Hypothalamus (tissue), 51 donors: ENCODE measurements at regions not wholly inside any gene's neighbourhood (a gene's known extent, or its start where the extent isn't known, plus 50 kb on each side); places are given as distances from the start of the nearest gene placed in this dataset.
"Not testable (repeated sequence)": the region's sequence is repeated elsewhere in the genome, so short reads cannot be mapped to it uniquely, and the experiment has no call there.

Experiments used
- DNase-seq, 51 donors: peaks; one replicate each; lab custom pipeline; 2025; lab: John Stamatoyannopoulos, UW

DNA sequence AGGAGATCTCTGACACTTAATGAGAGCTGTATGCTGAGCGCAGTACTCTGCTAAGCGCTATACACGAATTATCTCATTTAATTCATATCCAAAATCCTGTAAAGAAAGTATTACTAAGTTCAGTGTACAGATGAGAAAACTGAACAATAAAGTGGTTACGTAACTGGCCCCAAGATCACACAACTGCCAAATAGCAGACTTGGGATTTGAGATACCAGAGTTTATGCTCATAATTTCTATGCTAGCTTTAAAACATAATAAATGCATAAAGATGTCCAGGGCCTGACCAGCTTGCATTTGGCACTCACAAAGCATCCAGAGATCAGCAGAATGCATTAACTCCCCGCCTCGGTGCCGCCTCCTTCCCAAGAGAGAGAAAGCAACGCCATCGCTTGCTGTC, 83.2 kb upstream of the PWP1 start:
- no peak for DNase-seq

DNA sequence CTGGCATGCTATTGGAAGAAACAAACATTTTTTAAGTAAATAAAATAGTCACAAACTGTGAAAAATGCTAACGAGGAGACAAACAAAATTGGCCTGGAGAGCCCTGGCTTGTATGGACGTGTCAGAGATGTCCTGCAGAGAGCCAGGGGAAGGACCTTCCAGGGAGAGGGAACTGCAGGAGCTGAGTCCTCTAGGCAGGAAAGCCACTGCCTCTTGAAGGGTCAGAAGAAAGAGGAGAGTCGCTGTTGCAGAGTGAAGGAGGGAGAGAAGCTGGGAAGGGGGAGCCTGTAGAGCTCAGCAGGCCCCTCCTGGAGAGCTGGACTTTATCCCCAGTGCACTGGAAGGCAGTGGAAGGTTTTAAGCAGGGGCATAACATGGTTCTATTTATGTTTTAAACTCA, 80.3 kb upstream of the PWP1 start:
- no peak for DNase-seq

DNA sequence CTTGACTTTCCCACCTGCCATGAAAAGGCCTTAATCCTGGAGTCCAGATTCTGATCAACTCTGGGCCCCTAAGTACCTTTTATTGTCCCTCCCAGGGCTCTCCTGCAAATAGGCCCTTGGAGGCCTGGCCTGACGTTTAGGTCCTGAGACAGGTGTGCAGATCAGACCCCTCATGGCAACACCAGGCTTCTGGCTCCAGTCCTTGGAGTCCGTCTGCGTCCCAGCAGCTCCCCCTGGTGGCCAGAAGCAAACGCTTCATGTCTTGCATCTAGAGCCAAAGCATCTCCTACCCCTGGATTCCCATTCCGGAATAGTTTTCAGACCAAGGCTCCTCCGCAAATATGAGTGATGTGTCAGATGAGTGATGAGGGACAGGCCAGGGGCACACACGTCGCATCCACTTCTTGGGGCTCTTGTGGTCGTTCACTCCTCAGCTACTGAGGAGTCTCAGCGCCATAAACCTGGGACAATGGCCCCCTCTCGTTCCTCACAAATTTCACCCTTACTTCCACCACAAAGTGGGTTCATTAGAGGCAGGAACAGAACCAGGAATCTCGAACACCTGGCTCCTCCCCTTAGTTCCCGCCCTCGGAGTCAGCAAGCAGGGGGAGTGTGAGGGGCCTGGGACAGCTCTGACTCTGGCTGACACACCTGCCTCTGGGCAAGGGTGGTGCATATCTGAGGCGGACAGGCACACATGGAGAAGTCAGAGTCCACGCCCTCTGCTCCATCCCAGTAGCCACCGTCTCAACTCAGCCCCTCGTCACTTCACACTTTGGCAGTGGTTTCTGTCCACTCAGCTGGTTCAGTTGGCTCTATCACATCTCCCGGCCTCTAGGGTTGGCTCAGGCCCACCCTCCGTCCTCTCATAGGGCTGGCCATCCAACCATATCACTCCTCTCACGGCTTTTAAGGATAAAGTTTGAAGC, 77.9 kb upstream of the PWP1 start:
- DNase-seq: peak in 50 of 51 donors; percentile 5 to 91 (median 60)

DNA sequence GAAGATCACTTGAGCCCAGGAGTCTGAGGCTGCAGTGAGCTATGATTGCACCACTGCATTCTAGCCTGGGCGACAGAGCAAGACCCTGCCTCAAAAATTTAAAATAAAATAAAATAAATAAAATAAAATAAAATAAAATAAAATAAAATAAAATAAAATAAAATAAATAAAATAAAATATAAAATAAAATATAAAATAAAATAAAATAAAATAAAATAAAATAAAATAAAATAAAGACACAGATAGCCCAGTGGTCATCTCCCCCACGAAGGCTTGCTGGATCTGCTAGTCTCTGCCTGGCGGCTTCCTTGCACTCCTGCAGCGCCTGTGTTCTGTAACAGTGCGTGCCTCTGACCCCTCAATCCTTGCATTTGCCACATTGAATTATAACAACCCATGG, 76.8 kb upstream of the PWP1 start:
- not testable (repeated sequence) for DNase-seq

DNA sequence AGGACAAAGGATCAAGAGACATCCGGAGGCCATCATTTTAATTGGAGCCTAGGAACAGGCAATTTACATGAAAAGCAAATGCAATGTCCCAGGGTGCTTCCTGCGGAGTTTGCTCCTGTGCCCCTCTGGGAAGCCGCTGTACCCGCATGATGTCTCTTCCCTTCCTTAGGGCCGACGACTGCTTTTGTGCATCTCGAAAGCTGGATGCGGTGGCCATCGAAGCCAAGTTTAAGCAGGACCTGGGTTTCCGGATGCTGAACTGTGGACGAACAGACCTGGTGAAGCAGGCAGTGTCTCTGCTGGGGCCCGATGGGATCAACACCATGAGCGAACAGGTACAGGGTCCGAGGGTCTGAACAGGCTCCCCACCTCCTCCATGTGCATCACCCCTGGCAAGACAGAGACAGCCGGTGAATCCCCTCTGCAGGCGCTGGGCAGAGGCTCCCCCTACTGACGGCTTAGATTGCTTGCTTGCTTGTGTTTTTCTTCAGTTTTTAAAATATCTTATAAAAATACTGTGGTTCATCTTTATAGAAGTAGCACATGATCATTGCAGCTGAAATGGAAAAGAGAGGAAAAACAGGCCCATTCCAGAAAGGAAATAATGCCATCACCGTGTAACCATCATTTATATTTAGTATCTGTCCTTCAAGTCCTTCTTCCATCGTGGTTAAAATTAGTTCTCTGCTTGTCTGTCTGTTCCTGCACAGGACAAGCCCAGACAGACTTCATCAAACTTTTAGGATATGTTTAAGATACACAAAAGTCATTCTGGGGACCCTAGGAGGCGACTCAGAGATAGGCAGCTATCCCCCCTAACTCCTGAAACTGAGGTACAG, 75.4 kb upstream of the PWP1 start:
- peak in 12 of 51 donors; percentile 1 to 30 (median 16) for DNase-seq

DNA sequence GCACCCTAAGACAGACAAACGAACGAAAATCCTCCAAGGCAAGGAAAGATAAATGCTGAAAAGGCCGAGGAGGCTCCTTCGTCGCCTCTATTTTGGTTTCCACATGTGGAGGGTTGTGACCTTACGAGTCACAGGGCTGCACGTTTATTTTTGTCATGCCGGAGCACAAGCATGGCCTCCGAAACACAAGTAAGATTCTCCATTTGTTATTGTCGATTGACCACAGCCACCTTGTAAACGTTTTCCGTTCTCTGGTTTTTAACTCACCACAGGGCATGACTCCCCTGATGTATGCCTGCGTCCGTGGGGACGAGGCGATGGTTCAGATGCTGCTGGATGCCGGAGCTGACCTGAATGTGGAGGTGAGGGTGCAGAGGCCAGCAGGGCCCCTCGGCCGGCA, 73.1 kb upstream of the PWP1 start:
- no peak for DNase-seq

DNA sequence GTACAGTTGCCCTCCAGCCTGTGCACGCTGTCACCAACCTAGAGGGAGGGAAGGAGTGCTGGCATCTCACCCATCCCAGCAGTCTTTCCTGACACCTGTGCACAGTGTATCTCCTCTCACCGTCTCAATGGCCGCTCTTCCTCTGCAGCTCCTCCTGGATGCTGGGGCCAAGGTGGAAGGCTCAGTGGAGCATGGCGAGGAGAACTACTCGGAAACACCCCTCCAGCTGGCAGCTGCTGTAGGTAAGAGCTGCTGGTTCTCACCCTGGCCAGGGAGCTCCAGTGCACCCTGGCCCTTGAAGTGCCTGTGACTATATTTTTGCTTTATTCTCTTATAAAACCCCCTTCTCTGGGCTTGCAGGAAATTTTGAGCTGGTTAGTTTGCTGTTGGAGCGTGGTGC, 68.7 kb upstream of the PWP1 start:
- no peak for DNase-seq

DNA sequence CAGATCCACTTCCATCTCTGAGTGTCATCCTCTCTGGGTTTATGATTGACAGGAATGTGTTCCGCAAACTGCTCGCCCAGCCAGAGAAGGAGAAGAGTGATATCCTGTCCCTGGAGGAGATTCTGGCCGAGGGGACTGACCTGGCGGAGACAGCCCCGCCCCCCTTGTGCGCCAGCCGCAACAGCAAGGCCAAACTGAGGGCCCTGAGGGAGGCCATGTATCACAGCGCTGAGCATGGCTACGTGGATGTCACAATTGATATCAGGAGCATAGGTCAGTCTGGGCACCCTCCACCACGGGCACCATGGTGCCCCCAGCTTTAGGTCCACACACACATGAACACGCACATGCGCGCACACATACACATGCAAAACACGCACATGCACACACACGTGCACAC, 67.5 kb upstream of the PWP1 start:
- no peak for DNase-seq

DNA sequence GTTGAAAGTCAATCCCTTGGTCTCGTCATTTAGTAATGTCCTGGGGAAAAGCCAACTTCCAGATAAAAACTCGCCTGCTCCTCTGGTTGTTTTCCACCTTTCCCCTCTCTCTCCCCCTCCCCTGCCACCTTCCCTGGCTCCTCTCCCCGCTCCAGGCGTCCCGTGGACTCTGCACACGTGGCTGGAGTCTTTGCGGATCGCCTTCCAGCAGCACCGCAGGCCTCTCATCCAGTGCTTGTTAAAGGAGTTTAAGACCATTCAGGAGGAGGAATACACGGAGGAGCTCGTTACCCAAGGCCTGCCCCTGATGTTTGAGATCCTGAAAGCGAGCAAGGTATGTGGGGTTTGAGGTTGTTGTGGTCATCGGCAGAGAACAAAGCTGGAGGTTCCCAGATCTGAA, 65.8 kb upstream of the PWP1 start:
- DNase-seq: no peak

DNA sequence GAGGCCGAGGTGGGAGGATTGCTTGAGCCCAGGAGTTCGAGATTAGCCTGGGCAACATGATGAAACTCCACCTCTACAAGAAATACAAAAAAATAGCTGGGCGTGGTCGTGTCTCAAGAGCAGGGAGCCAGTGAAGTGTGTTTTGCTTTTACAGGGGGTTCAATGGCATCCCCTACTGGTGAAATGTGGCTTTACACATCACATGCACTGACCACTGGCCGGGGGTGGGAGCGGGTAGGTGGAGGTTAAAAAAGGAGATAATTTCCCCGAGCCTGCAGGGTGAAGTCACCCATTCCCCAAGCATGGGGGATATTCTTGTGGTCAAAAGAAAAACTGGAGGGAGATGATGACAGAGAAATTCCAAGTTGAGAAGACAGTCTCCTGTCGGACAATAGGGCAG, 63.6 kb upstream of the PWP1 start:
- no peak for DNase-seq

DNA sequence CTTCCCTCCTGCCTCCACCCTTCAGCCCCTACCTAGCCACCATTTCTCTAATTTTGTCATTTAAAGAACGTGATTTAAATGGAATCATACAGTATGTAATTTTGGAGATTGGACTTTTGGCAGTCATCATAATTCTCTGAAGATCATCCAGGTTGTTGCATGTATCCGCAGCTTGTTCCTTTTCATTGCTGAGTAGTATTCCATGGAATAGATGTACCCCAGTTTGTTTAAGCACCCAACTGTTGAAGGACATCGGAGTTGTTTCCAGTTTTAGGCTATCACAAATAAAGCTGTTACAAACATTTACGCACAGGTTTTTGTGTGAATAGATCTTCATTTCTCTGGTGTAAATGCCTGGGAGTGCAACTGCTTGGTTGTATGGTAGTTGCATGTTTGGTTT, 61.1 kb upstream of the PWP1 start:
- no peak for DNase-seq

DNA sequence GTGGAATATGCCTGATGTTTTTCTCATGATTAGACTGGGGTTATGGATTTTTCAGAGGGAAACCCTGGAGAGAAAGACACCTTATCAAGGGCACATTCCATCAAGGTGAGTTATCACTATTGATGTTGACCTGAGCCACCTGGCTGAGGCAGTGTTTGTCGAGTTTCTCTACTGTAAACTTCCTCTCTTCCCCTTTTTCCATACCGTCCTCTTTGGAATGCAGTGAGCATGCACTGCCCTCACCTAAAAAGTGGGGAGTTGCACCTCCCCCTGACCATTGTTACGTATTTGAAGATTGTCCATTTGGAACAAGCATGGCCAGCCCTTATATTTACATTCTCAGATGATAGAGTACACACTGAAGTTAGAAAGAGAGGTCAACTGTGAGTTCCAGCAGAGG, 53.9 kb upstream of the PWP1 start:
- no peak for DNase-seq

DNA sequence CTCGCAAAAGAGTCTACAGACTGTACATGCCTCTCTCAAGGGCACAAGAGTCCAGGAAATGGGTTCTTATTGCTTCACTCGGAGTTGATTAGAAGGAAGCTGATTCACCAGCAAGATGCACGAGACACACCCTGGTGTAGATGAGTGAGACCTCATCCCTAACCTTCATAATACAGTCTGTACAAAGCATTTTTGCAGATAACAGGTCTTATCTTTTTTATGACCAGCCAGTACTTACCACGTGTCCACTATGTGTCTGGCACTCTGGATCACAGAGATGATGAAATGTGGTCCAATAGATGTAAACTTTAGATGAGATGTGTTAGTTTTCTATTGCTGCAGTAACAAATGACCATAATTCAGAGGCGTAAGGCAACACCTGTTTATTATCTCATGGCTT, 53.4 kb upstream of the PWP1 start:
- no peak for DNase-seq

DNA sequence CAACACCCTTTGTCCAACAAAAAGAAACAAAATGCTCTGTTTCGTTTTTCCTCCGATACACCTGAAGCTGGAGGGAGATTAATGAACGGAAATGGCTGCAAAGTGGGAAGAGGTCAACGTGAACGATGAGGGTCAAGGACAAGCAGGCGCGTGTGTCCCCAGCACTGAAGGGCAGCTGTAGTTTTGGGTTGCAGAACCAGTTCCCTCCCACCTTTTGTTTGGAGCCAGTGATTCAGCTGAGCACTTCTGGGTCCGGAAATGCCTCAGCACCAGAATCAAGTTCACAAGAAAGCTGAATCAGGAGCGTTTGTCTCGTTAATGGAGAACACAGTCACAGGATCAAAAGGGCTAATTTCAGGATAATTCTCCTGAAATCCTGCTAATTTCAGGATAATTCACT, 51.1 kb upstream of the PWP1 start:
- DNase-seq: no peak

DNA sequence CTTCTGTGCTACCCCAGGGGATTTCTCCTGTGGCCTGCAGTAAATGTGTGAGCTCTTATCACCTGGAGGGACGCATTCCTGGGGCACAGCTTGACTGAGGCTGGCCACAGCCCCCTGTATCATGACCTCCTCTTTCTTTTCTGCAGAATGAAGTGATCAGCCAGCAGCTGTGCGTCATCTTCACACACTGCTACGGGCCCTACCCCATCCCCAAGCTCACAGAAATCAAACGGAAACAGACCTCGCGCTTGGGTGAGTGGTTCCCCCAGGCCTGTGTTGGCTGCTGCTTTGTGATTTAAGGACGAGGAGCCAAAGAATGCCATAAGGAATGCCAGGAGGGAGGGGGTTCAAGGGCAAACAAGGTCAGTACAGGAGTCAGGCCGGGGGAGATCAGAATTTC, 50.5 kb upstream of the PWP1 start:
- DNase-seq: no peak
